ENCODE measurements at regions not wholly inside any gene's neighbourhood (a gene's known extent, or its start where the extent isn't known, plus 50 kb on each side); places are given as distances from the start of the nearest gene placed in this dataset.

GRCh38 chr2:136658201-136658600 lies 107.1 kb upstream of the THSD7B start:
- TF ChIP-seq REST (IDR thresholded peaks at IDR 0.05; ENCODE audit: insufficient read depth in 1 of 2, low read depth in 2 of 2, low read length in 2 of 2) (no peak), TAF1 (IDR thresholded peaks at IDR 0.05; ENCODE audit: borderline replicate concordance, insufficient read depth, low read length) (no peak), POLR2AphosphoS5 (IDR thresholded peaks at IDR 0.05; ENCODE audit: low read depth, low read length) (no peak), SIN3A (IDR thresholded peaks at IDR 0.05; ENCODE audit: borderline replicate concordance, insufficient read depth, low read length) (no peak), FOXP2 (optimal IDR thresholded peaks at IDR 0.05; ENCODE audit: borderline replicate concordance, extremely low read depth, extremely low read length, insufficient read depth) (no peak)

- no peak for TF ChIP-seq TAF1 (IDR thresholded peaks at IDR 0.05; ENCODE audit: borderline replicate concordance, insufficient read depth, low read length)
- TF ChIP-seq REST (IDR thresholded peaks at IDR 0.05; ENCODE audit: insufficient read depth in 1 of 2, low read depth in 2 of 2, low read length in 2 of 2): no peak
Observed at GRCh38 chr2:136653861-136654260, 111.5 kb upstream of the THSD7B start.

- TF ChIP-seq REST (IDR thresholded peaks at IDR 0.05; ENCODE audit: insufficient read depth in 1 of 2, low read depth in 2 of 2, low read length in 2 of 2): no peak
Observed at GRCh38 chr2:136651456-136652010, 113.8 kb upstream of the THSD7B start.

- TF ChIP-seq SIN3A (IDR thresholded peaks at IDR 0.05; ENCODE audit: borderline replicate concordance, insufficient read depth, low read length) (no peak), POLR2AphosphoS5 (IDR thresholded peaks at IDR 0.05; ENCODE audit: low read depth, low read length) (no peak), FOXP2 (optimal IDR thresholded peaks at IDR 0.05; ENCODE audit: borderline replicate concordance, extremely low read depth, extremely low read length, insufficient read depth) (no peak), TAF1 (IDR thresholded peaks at IDR 0.05; ENCODE audit: borderline replicate concordance, insufficient read depth, low read length) (no peak), REST (IDR thresholded peaks at IDR 0.05; ENCODE audit: insufficient read depth in 1 of 2, low read depth in 2 of 2, low read length in 2 of 2) (no peak)
Observed at GRCh38 chr2:136647039-136647438, 118.3 kb upstream of the THSD7B start.

GRCh38 chr2:136645236-136645828 lies 120.0 kb upstream of the THSD7B start:
- no peak for TF ChIP-seq POLR2AphosphoS5 (IDR thresholded peaks at IDR 0.05; ENCODE audit: low read depth, low read length)
- no peak for TF ChIP-seq REST (IDR thresholded peaks at IDR 0.05; ENCODE audit: insufficient read depth in 1 of 2, low read depth in 2 of 2, low read length in 2 of 2)
- TF ChIP-seq FOXP2 (optimal IDR thresholded peaks at IDR 0.05; ENCODE audit: borderline replicate concordance, extremely low read depth, extremely low read length, insufficient read depth): no peak
- TF ChIP-seq TAF1 (IDR thresholded peaks at IDR 0.05; ENCODE audit: borderline replicate concordance, insufficient read depth, low read length): no peak
- TF ChIP-seq SIN3A (IDR thresholded peaks at IDR 0.05; ENCODE audit: borderline replicate concordance, insufficient read depth, low read length): no peak
